ENCODE measurements at regions not wholly inside any gene's neighbourhood (a gene's known extent, or its start where the extent isn't known, plus 50 kb on each side); places are given as distances from the start of the nearest gene placed in this dataset.
"Not testable (repeated sequence)": the region's sequence is repeated elsewhere in the genome, so short reads cannot be mapped to it uniquely, and the experiment has no call there.

DNA sequence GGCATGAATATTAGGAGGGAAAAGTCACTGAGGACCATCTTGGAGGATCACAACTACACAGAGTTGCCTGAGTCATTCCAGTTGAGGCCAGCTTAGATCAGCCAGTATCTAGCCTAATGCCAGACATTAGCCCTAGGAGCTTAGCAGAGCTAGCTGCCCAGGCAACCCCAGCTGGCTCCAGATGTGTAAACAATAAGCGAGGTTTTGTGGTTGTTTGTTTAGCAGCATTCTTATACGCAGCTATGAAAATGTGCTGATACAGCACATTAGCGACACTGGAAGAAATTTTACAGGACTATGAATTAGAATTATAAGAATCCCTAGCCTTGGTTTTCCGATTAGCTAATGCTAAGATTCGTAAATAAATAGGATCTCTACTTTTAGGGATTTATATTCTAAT, 59.3 kb downstream of the BTBD3 start:
- no peak for DNase-seq (ENCODE audit: low read depth in 3 of 3)

DNA sequence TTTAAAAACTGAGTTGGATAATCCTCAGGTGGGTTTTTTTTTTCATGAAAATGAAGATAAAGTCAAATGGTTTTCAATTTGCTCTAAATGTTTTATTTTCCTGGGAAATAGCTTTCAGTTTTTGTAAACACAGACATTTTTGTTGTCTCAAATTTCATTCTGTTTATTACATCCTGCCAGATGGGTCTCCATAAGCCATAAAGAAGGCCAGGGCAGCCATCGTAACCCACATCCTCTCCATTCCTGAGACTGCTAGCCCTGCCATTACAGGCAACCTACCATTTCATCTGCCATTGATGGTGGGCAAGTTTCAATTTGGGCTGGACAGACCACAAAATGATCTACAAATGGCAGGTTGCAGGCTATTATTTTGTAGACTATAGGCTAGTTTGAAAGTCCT, 60.8 kb downstream of the BTBD3 start:
- DNase-seq (ENCODE audit: low read depth in 3 of 3), result no peak

DNA sequence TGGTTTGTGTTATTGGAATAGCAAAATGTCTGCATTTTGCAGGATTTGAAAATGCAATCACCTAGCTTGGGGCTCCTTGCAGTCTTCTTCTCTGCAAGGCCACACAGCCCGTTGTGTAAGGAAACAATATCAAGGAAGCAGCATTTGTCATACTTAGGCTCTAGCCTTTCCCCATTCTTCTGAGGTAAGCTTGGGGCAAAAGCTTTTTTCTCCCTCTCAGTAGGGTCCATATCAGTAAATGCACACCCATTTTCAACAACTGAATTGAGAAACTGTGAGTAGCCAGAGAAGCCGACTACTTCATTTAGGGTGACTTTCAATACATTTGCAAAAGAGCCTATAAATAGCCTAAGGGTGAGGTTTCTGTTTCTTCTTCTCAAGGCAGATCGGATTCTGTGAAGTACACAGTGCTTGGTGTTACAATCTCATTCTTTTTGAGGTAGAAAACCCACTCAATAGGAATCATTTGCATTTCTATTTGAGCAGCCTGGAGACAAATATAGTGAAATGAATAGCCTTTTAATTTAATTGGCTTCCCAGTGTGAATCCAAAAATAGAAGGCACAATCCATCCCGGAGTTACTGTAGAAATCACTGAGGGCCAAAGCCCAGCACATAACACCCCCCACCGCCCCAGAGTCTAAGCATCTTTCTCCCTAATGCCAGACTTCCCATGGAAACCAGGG, 61.8 kb downstream of the BTBD3 start:
- DNase-seq (ENCODE audit: low read depth in 3 of 3), result no peak

DNA sequence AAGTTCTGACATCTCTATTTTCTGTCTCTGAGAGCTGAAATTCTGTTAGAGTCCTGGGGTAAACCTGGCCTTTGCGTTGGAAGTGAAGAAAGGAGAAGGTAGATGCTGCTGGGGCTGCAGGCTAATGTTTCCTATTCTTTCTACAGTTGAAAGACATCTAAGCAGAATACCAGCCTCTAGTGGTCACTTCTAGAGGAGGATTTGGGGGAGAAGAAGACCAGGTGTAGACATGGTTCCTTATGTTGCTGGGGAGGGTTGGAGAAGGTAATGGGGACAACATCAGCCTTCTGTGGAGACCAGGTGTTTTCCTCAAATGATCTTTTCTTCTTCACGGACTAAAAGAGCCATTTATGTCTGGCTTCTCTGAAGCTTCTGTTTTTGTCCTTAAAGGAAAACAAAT, 62.6 kb downstream of the BTBD3 start:
- no peak for DNase-seq (ENCODE audit: low read depth in 3 of 3)

DNA sequence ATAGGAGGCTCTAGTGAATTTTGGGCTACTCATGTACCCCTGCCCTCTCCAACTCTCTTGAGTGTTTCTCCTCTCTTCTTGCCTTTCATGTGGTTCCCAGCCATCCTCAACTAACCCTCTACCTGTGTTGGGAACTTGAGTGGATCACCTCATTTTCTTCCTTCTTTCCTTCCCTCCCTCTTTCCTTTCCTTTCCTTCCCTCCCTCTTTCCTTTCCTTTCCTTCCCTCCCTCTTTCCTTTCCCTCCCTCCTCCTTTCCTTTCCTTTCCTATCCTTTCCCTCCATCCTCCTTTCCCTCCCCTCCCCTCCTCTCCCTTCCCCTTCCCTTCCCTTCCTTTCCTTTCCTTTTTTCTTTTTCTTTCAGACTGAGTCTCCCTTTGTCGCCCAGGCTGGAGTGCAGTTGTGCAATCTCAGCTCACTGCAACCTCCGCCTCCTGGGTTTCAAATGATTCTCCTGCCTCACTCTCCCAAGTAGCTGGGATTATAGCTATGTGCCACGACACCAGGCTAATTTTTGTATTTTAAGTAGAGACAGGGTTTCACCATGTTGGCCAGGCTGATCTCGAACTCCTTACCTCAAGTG, 63.8 kb downstream of the BTBD3 start:
- no peak for DNase-seq (ENCODE audit: low read depth in 3 of 3)

DNA sequence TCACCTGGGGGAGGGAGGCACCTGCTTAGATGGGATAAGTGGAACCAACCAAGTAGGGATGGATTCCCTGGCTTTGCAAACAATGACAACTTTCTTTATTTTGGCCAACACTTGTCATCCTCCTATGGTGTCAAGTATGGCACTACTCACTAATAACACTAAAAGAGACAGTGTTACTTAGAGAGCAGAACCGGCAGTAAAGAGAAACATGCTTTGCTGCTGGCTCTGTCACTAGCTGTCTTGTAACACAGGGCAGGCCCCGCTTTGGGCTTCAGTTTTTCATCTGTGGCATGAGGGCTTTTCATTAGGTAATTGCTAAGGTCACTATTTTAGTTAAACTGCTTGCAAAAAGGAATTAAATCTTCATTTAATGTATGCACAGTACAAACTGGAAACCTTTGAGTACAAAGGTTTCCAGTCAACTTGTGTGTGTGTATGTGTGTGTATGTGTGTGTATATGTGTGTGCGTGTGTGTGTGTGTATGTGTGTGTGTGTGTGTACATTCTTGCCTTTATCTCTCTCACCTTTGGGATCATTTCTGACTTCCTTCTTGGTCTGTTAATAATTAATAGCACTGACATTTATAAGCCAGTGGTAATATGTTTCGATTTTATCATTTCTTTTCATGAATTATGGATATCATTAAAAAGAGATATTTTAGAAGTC, 64.7 kb downstream of the BTBD3 start:
- DNase-seq (ENCODE audit: low read depth in 3 of 3), result no peak

DNA sequence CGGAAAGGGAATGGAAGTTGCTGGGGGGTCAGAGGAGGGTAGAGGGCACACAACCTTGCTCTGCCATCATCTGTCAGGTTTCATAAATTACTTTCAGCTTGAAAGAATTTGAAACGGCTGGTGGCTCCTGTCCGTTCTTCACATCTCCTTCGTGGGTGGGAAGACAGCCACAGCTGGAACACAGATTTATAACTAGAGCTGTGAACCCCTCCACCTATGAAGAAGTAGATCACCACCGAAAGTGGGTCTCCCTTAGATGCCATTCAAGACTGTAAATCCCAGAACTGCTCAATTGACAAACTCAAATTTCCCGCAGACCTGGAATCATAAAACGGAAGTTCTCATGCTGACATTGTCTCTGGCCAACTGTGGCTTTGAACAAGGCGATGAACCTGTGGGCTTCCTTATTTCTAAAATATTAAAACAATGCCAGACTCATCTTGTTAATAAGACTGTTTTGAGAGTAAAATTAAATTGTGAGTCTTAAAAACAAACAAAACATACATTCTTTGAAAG, 65.3 kb downstream of the BTBD3 start:
- no peak for DNase-seq (ENCODE audit: low read depth in 3 of 3)

DNA sequence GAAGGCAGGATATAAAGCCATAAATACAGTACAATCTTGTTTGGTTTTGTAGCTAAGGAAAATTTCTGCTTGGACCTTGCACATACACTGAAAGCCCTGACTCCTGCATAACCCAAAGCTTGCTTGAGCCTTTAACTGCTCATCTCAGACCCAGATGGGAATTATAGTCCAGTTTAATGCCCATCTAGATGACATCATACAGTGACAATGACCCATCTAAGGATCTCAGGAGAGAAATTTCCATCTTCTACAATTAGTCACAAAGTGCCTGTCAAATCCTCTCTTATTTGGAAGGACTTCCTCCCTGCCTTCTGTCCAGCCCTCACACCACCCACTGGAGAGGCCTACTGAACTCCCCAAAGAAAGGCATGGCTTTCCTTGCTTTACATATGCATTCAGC, 69.3 kb downstream of the BTBD3 start:
- no peak for DNase-seq (ENCODE audit: low read depth in 3 of 3)

DNA sequence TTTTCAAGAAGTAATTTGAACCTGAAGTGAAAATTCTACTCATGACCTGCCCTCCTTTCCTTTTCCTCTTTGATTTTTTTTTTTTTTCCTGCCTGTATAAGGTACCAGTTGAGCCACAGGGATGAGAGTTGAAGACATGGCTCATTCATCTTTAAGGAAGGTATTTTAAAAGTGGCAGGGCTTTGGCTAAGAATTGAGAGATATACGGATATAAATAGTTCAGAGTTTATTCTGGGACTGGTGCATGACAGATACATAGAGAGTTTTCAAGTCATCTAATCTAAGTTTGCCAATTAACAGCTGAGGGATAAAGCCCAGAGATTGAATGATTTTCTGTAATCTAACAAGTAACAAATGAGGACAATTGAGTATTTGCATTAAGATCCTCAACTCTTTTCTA, 69.8 kb downstream of the BTBD3 start:
- DNase-seq (ENCODE audit: low read depth in 3 of 3), result no peak

DNA sequence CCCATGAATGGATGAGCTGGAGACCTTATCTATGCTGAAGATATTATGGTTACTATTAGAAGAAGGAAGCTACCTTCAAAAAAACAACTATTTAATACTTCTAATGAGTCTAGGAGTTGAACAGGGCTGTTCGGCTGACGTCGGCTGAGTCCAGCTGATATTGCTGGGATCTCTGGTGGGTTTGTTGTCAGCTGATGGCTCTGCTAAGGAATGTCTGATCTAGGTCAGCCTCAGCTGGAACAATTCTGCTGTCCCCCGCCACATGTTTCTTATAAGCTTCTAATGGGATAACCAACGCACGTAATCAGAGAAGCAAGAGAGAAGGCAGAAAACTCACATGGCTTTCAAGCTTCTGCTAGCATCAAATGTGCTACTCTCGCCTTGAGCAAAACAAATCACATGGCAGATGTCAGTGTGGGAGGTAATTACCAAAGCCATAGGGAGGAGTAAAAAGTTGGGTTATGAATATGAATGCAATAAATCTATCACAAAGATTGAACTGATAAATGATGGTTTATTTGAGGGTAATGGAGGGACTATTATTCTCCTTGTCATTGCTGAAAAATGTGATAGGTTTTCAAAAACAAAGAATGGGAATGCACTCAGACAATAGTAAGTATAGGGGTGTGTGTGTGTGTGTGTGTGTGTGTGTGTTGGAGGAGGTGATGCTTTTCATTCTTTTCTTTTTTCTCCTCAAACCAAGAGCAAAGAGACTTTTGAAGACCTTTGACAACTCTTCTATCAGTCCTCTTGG, 71.5 kb downstream of the BTBD3 start:
- DNase-seq (ENCODE audit: low read depth in 3 of 3), result no peak

DNA sequence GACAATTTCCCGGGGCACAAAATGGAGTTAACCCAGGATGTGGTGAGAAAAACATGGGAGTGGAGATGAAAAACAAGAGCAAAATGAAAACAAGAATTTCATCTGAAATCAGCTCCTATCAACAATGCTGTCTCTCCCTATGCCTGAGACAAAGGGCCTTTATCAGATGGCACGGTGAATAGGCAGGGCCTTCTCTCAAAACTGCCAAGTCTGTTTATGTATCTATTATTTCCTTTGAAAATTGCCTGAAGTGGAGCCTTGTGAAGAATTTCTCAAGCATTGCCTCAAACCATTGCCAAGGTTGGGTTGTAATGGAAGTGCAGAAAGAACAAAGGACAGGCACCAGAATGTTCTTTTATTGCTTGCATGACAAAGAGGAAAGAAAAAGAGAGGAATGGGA, 74.7 kb downstream of the BTBD3 start:
- DNase-seq (ENCODE audit: low read depth in 3 of 3), result no peak

DNA sequence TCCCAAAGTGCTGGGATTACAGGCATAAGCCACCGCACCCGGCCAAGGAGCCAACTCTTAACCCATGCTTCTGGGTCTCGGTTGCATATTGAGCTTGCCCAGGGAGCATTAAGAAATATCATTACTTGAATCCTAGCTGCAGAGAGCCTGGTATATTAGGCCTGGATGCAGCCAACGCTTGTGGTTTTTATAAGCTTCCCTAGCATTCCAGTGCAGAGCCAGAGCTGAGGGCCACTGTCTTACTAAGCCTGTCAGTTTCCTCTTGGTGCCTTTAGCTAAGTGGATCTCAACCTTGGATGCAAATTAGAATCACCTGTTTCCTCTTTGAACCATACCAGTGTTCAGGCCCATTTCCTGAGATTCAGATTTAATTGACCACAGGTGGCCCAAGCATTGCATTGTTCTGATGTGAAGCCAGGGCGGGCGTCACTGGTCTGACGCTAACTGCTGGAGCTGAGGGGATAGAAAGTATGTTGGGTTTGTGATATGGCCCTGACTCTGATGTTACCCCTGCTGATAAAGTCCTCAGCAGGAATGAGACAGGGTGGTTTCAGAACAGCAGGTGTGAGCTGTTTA, 76.3 kb downstream of the BTBD3 start:
- no peak for DNase-seq (ENCODE audit: low read depth in 3 of 3)

DNA sequence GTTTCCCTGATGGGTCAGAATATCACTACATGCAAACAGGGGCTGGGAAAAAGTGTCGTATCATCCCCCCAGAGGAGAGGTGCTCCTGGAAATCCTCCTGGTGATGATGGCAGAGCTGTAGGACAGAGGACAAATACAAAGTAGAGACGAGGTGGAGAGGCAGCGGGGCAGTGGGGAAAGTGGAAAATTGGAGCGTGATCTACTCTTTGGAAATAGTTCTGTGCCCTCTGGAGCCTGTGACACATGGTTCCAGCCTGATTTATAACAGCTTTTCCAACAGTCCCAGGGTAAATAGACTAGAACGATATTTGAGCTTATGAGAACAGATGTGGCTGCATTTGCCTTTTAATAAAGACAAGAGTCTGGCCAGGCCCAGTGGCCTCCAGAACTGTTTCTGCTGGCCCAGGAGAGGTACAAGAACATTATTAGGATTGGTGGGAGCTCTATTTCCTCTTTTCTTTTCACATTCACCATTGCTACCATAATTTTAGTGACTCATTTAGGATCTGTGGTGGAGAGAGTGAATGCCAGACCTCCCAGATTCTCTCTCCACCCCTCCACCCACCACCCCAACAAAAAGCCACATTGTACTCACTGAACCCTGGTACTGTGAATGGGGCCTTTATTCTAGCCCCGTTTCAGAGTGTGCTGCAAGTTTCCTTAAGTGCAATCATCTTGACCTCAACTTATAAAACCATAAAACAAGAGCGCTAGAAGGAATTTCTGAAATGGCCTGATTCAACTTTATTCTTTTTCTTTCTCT, 78.3 kb downstream of the BTBD3 start:
- DNase-seq (ENCODE audit: low read depth in 3 of 3), result no peak

DNA sequence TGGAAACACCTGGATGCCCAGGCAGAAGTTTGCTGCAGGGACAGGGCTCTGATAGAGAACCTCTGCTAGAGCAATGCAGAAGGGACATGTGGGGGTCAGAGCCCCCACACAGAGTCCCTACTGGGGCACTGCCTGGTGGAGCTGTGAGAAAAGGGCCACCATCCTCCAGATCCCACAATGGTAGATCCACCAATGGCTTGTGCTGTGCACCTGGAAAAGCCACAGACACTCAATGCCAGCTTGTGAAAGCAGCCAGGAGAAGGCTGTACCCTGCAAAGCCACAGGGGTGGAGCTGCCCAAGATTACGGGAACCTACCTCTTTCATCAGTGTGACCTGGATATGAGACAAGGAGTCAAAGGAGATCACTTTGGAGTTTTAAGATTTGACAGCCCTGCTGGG, 87.1 kb downstream of the BTBD3 start:
- DNase-seq (ENCODE audit: low read depth in 3 of 3), result not testable (repeated sequence)

DNA sequence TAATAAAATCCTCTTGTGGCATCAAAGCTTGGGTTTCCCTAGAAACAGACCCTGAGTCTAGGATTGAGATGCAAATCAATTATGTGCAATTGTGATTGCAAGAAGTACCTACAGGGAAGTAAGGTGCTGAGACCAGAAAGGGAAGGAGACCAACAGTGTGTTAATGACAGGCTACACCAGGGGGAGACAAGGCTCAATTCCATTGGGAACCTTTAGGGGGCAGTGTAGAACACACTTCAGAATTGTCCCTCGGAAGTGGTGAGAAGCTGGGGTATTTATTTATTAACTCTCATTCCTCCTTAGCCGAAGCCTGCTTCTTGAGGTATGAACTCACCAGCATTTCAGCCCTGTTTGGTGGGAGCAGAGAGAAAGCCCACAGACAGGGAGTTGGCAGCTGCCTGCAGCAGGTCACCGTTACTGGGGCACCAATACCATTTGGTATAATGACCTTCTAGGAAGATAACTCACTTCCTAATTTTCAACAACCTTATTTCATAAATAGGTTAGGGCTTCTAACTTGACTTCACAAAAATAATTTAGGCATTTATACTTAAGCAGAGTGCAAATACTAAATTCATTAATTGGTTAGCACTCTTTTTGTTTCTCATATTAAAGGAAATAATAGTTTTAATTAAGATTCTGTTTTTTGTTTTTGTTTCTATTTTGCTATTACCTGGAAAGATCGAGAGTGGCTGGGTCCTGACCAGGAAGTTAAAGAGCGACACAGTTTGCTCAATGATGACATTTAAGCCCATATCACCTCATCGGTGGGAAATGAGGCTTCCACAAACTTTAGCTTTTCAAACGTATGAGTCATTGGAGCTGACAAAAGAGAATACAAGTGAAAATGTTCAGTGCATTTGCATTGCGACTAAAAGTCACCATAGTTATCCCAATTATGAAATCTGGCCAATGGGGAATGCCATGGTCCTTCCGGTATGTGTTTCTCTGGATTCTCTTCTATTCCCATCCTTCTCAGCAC, 94.8 kb downstream of the BTBD3 start:
- DNase-seq (ENCODE audit: low read depth in 3 of 3), result peak in 1 of 3 experiments; percentile 0

DNA sequence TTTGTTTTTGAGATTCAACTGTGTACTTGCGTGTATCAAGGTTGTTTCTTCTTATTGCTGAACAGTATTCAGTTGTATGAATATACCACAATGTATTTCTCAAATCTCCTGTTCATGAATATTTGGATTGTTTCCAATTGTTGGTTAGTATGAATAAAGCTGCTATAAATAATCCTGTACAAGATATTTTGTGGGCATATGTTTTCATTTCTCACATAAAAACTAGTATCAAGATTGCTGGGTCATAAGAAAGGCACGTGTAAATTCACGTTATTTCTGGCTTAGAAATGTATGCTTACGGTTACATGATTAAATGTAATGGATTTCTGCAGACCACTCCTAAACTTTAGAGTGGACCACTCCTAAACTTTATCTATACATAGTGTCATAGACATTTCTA, 96.6 kb downstream of the BTBD3 start:
- DNase-seq (ENCODE audit: low read depth in 3 of 3), result no peak

DNA sequence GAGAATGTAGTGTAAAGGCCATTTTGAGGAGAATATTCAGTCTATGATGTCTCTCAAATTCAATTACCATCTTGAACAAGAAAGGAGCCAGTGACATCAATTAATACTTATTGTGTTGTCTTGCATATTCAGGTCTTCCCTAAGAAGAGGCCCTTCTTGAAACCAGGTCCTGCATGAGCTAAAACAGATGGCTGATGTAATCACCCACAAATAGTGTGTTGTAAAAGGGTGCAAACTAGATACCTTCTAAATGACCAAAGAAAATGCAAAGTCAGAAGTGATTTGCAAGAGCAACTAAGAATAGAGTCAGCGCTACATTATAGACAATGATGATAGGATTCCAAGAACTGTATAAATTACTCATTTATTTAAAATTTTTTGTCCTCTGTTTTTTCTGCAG, 97.0 kb downstream of the BTBD3 start:
- no peak for DNase-seq (ENCODE audit: low read depth in 3 of 3)

DNA sequence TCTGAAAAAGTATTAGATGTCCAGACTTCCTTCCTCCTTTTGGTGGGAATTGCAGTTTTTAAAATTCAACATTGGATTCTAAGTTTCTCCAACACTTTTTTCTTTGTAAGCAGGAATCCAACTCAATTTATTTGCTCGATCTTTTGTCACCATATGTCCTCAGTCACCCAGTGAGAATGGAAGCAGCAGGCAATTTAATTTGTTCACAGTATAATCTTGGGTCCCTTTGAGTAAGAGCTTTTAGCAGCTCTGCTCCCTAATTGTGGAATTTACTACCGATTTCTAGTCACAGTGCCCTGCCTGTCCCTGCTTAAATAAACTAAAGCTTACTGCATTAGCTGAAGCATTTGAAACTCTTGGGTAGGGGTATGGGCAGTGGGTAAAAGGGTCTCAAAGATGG, 98.6 kb downstream of the BTBD3 start:
- DNase-seq (ENCODE audit: low read depth in 3 of 3), result no peak

DNA sequence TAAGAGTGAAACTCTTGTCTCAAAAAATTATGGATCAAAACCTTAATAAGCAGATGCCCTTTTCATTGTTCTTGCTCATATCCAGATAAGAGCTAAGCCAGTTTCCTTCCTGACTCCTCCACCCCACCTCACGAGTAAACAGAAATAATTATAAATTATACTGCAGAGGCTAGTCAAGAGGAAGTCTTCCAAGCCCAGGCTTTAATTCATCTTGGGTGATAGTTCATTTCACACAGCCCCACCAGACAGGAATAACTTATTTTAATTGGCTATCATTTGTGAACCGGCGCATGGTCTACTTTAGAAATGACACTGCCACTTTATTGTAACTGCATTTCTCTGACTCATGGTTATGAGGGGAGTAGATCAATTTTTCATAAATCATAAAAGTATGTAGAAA, 102.0 kb downstream of the BTBD3 start:
- DNase-seq (ENCODE audit: low read depth in 3 of 3), result no peak

DNA sequence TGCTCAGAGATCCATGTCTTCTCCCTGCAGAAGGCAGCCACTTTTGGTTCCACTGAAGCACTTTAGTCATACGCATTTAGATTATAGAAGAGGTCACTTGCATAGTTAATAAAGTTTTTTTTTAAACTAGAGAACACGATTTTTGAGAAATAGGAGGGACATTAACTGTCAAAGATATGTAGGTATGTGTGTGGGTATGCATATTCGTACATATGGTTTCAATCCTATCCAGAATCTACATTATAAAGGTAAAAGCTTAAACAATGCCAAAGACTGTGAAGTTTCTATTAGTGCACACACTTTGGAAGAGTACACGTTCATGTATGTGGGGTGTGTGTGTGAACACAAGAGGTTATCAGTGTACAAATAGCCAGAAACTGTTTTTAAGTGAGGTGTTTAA, 103.2 kb downstream of the BTBD3 start:
- DNase-seq (ENCODE audit: low read depth in 3 of 3), result no peak

Data from stimulated activated CD4-positive, alpha-beta T cell treated with anti-CD3 and anti-CD28 coated beads, TNF-alpha, amount 100 ng/mL, for 24 hours (primary cell).